ENCODE measurements at regions not wholly inside any gene's neighbourhood (a gene's known extent, or its start where the extent isn't known, plus 50 kb on each side); places are given as distances from the start of the nearest gene placed in this dataset.

DNA sequence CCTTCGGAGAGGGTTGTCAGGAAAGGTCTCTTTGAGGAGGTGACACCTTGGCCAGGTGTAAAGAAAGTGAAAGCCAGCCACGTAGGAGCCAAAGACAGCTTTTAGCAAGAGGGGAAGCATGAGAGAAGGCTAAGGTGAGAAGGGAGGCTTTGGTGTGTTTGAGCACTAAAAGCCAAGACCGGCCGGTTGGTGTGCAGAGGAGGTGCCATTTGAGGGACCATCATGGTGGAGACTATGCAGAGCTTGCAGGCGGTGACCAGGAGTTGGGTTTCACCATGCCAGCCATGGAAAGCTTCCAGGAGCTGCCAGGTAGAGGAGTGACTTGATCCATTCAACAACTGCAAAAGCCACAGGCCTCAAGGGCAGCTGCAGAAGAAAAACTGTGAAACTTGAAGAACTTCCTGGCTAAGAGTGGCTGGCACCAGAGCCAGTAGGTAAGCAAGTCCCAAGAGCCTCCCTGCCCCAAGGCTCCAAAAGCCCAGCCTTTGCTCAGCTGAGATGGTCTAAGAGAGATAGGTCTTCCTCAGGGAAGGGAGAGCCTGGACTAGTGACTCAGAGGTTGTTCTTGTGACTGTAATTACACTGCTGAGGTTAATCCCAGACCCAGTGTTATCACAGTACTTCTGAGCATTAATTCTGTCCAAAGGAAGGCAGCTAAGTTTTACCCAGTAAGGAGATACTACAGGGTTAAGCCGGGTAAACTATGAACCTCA lies 319.0 kb downstream of the BCL11A start:
- TF ChIP-seq CTCF (IDR thresholded peaks at IDR 0.05) (no peak), POLR2A (IDR thresholded peaks at IDR 0.05) (no peak)
- Histone ChIP-seq H3K36me3 (no peaks in the 10 kb centered on the region), H3K9me3 (no peaks in the 10 kb centered on the region), H3K4me3 (no peak overlapping the region), H3K27ac (no peak overlapping the region), H3K27me3 (no peaks in the 10 kb centered on the region), H3K4me1 (no peaks in the 10 kb centered on the region)
- intact Hi-C loops (cut with DNase I; ENCODE audit: low total_unique reads): no loop called here
- no peak for DNase-seq

GRCh38 chr2:60230596-60230995 lies 322.9 kb downstream of the BCL11A start:
- Histone ChIP-seq H3K27ac (no peak overlapping the region), H3K4me1 (no peaks in the 10 kb centered on the region)
- no peak for DNase-seq

GRCh38 chr2:60230037-60230436 lies 323.4 kb downstream of the BCL11A start:
- Histone ChIP-seq H3K4me3 (no peak overlapping the region), H3K9me3 (no peaks in the 10 kb centered on the region), H3K27me3 (no peaks in the 10 kb centered on the region), H3K4me1 (no peaks in the 10 kb centered on the region), H3K27ac (no peak overlapping the region), H3K36me3 (no peaks in the 10 kb centered on the region)
- intact Hi-C loops (cut with DNase I; ENCODE audit: low total_unique reads): no loop called here
- DNase-seq: no peak
- TF ChIP-seq CTCF (IDR thresholded peaks at IDR 0.05) (no peak), POLR2A (IDR thresholded peaks at IDR 0.05) (no peak)

More at GRCh38 chr2:60230596-60230995, 322.9 kb downstream of the BCL11A start:
- no peaks in the 10 kb centered on the region for H3K27me3 ChIP-seq
- H3K4me3 ChIP-seq: no peak overlapping the region
- no peaks in the 10 kb centered on the region for H3K9me3 ChIP-seq
- intact Hi-C loops (cut with DNase I; ENCODE audit: low total_unique reads): no loop called here
- H3K36me3 ChIP-seq: no peaks in the 10 kb centered on the region
- TF ChIP-seq CTCF (IDR thresholded peaks at IDR 0.05) (no peak), POLR2A (IDR thresholded peaks at IDR 0.05) (no peak)

DNA sequence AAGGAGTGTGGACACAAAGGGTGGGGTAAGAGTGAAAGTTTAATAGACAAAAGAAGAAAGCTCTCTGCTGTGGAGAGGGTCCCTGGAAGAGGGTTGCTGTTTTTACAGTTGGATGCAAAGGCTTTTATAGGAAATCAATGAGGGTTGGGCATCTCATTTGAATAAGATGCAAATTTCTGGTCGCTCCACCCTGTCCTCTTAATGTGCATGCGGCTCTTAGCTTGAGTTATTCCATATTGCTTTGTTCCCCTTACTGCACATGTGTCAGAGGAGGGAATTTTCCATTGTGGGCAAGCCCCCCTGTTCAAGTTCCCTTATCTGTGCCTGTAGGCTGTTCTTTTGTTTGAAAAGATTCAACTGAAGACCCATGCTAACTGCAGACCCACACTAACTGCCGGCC lies 326.5 kb downstream of the BCL11A start:
- TF ChIP-seq CTCF (IDR thresholded peaks at IDR 0.05): no peak
- TF ChIP-seq POLR2A (IDR thresholded peaks at IDR 0.05): no peak
- intact Hi-C loops (cut with DNase I; ENCODE audit: low total_unique reads): no loop called here
- H3K9me3 ChIP-seq: no peaks in the 10 kb centered on the region
- no peak overlapping the region for H3K4me3 ChIP-seq
- H3K4me1 ChIP-seq: no peaks in the 10 kb centered on the region
- no peaks in the 10 kb centered on the region for H3K27me3 ChIP-seq
- DNase-seq: no peak
- H3K27ac ChIP-seq: no peak overlapping the region
- H3K36me3 ChIP-seq: no peaks in the 10 kb centered on the region

DNA sequence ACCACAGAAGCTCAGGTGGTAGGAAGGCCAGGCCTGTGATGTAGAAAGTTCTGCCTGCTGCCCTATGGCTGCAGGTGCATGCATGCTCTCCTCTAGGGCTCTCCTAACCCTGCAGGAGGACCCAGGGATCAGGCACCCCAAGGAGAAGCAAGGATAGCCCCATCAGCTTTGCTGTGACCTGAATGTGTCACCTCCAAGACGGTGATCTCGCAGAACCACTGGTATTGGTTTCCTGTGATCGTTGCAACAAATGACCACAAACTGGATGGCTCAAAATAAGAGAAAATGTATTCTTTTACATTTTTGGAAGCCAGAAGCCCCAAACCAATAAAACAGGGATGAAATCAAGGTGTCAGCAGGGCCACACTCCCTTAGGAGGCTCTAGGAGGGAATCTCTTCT lies 327.3 kb downstream of the BCL11A start:
- no peak for DNase-seq

More for the DNA sequence above, 327.3 kb downstream of the BCL11A start:
- Histone ChIP-seq H3K36me3 (no peaks in the 10 kb centered on the region), H3K9me3 (no peaks in the 10 kb centered on the region), H3K4me1 (no peaks in the 10 kb centered on the region), H3K27ac (no peak overlapping the region), H3K27me3 (no peaks in the 10 kb centered on the region), H3K4me3 (no peak overlapping the region)
- no peak for TF ChIP-seq CTCF (IDR thresholded peaks at IDR 0.05)
- no peak for TF ChIP-seq POLR2A (IDR thresholded peaks at IDR 0.05)
- intact Hi-C loops (cut with DNase I; ENCODE audit: low total_unique reads): no loop called here
